Gastrocnemius medialis (tissue), 4 donors: ENCODE measurements at regions not wholly inside any gene's neighbourhood (a gene's known extent, or its start where the extent isn't known, plus 50 kb on each side); places are given as distances from the start of the nearest gene placed in this dataset.
A peak's percentile ranks its signal among the peaks of the same experiment; 100 is the strongest.

Experiments used
- ATAC-seq, 2 donors: fragments of 150-250 bp; one replicate each; pipeline ENCODE4 v1.9.1; 2016
- DNase-seq, 2 donors: peaks; one replicate each; pipeline ENCODE4 v3.0.0-alpha.2; 2019
- H3K27ac ChIP-seq, 4 donors: fragments of 200-600 bp; sonication (generic); 1 replicate in 1 of 4; 2 replicates in 3 of 4; pipeline ENCODE4 v1.5.1; 2016 to 2018; ENCODE audit warnings: mild to moderate bottlenecking in 2 of 4, moderate library complexity in 1 of 4
- H3K27me3 ChIP-seq, 3 donors: fragments of 200-600 bp; sonication (generic) in 2 of 3; 1 replicate in 1 of 3; 2 replicates in 2 of 3; pipeline versions ENCODE4 v1.5.1 to v1.6.0; 2016 to 2019; ENCODE audit warnings: mild to moderate bottlenecking in 1 of 3, moderate library complexity in 1 of 3
- H3K36me3 ChIP-seq, 2 donors: fragments of 200-600 bp; sonication (generic) in 1 of 2; one replicate each; pipeline ENCODE4 v1.5.1; 2017 to 2018
- H3K4me1 ChIP-seq, 2 donors: fragments of 200-600 bp; sonication (generic) in 1 of 2; one replicate each; pipeline ENCODE4 v1.5.1; 2016 to 2017; ENCODE audit warnings: mild to moderate bottlenecking in 2 of 2
- H3K4me3 ChIP-seq, 4 donors: fragments of 200-600 bp; sonication (generic) in 3 of 4; 1 replicate in 1 of 4; 2 replicates in 3 of 4; pipeline ENCODE4 v1.5.1; 2016 to 2019; ENCODE audit warnings: mild to moderate bottlenecking in 2 of 4
- H3K9me3 ChIP-seq, 3 donors: fragments of 200-600 bp; sonication (generic) in 2 of 3; 1 replicate in 1 of 3; 2 replicates in 2 of 3; pipeline ENCODE4 v1.5.1; 2016 to 2019
- POLR2A ChIP-seq, 2 donors: fragments of 450-650 bp; IDR thresholded peaks; one replicate each; pipeline ENCODE4 v1.6.1; 2017; ENCODE audit warnings: antibody characterized with exemption in 2 of 2, mild to moderate bottlenecking in 2 of 2, moderate library complexity in 2 of 2
- in situ Hi-C, 4 donors: fragments of 200-750 bp; cut with MboI; loops; one replicate each; pipeline versions ENCODE4 v1.15.0 to v1.8.0; 2017; ENCODE audit warnings: low sequenced_read_pairs in 4 of 4
- intact Hi-C: fragments of 100-400 bp; cut with DNase I; formaldehyde crosslinking; loops from one replicate; pipeline ENCODE4 v1.15.1; 2023; ENCODE audit warnings: low total_unique reads
- TF ChIP-seq, protein P1 (sequence below), 5 experiments: fragments of 450-650 bp in 3 of 5; fragments of 200-600 bp in 2 of 5; sonication (generic) in 2 of 5; IDR thresholded peaks in 4 of 5; conservative IDR thresholded peaks in 1 of 5; 1 replicate in 4 of 5; 2 replicates in 1 of 5; pipeline ENCODE4 v1.5.1; 2016 to 2019; ENCODE audit warnings: antibody characterized with exemption in 5 of 5, mild to moderate bottlenecking in 3 of 5, moderate library complexity in 3 of 5

GRCh38 chr4:176484301-176484984, 164.7 kb downstream of the SPCS3 start:
- H3K4me3 ChIP-seq: no peak overlapping the region
- no peaks in the 10 kb centered on the region for H3K4me1 ChIP-seq
- no peaks in the 10 kb centered on the region for H3K9me3 ChIP-seq
- no peak overlapping the region for H3K27ac ChIP-seq
- DNase-seq (no peak), ATAC-seq (no peak)
- intact Hi-C loops: no loop called here
- no peaks in the 10 kb centered on the region for H3K27me3 ChIP-seq
- no peak for TF ChIP-seq POLR2A (IDR thresholded peaks at IDR 0.05)
- TF ChIP-seq, protein P1, sequence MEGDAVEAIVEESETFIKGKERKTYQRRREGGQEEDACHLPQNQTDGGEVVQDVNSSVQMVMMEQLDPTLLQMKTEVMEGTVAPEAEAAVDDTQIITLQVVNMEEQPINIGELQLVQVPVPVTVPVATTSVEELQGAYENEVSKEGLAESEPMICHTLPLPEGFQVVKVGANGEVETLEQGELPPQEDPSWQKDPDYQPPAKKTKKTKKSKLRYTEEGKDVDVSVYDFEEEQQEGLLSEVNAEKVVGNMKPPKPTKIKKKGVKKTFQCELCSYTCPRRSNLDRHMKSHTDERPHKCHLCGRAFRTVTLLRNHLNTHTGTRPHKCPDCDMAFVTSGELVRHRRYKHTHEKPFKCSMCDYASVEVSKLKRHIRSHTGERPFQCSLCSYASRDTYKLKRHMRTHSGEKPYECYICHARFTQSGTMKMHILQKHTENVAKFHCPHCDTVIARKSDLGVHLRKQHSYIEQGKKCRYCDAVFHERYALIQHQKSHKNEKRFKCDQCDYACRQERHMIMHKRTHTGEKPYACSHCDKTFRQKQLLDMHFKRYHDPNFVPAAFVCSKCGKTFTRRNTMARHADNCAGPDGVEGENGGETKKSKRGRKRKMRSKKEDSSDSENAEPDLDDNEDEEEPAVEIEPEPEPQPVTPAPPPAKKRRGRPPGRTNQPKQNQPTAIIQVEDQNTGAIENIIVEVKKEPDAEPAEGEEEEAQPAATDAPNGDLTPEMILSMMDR (IDR thresholded peaks at IDR 0.05 in 4 of 5, conservative IDR thresholded peaks at IDR 0.05 in 1 of 5): no peak
- in situ Hi-C loops: no loop called here
- H3K36me3 ChIP-seq: no peaks in the 10 kb centered on the region

- TF ChIP-seq, protein P1 (IDR thresholded peaks at IDR 0.05 in 4 of 5, conservative IDR thresholded peaks at IDR 0.05 in 1 of 5): no peak
- TF ChIP-seq POLR2A (IDR thresholded peaks at IDR 0.05): no peak
- Histone ChIP-seq H3K27ac (no peak overlapping the region), H3K9me3 (no peaks in the 10 kb centered on the region), H3K4me1 (no peaks in the 10 kb centered on the region), H3K27me3 (no peaks in the 10 kb centered on the region), H3K4me3 (no peak overlapping the region), H3K36me3 (no peaks in the 10 kb centered on the region)
- intact Hi-C loops (no loop called here), in situ Hi-C loops (no loop called here)
- ATAC-seq: no peak
- no peak for DNase-seq
Measured at GRCh38 chr4:176489001-176489400, 169.2 kb downstream of the SPCS3 start.

- no peak overlapping the region for H3K4me3 ChIP-seq
- in situ Hi-C loops: no loop called here
- intact Hi-C loops: no loop called here
Measured at GRCh38 chr4:176492646-176493302, 173.0 kb downstream of the SPCS3 start.

GRCh38 chr4:176498617-176499256, 179.0 kb downstream of the SPCS3 start:
- DNase-seq (no peak), ATAC-seq (no peak)
- TF ChIP-seq, protein P1 (IDR thresholded peaks at IDR 0.05 in 4 of 5, conservative IDR thresholded peaks at IDR 0.05 in 1 of 5): no peak
- TF ChIP-seq POLR2A (IDR thresholded peaks at IDR 0.05): no peak
- H3K27ac ChIP-seq: no peak overlapping the region
- H3K9me3 ChIP-seq: no peaks in the 10 kb centered on the region
- no peaks in the 10 kb centered on the region for H3K36me3 ChIP-seq
- H3K4me1 ChIP-seq: no peaks in the 10 kb centered on the region
- intact Hi-C loops (no loop called here), in situ Hi-C loops (no loop called here)
- no peaks in the 10 kb centered on the region for H3K27me3 ChIP-seq
- H3K4me3 ChIP-seq: no peak overlapping the region

More at GRCh38 chr4:176492646-176493302, 173.0 kb downstream of the SPCS3 start:
- H3K36me3 ChIP-seq: no peaks in the 10 kb centered on the region
- peak overlapping the region in 1 of 4 donors; percentile 35 for H3K27ac ChIP-seq
- no peaks in the 10 kb centered on the region for H3K27me3 ChIP-seq
- ATAC-seq: no peak
- no peaks in the 10 kb centered on the region for H3K4me1 ChIP-seq
- TF ChIP-seq, protein P1 (IDR thresholded peaks at IDR 0.05 in 4 of 5, conservative IDR thresholded peaks at IDR 0.05 in 1 of 5): no peak
- no peak for TF ChIP-seq POLR2A (IDR thresholded peaks at IDR 0.05)
- DNase-seq: no peak
- H3K9me3 ChIP-seq: no peaks in the 10 kb centered on the region
